GM18867 (cell line): ENCODE measurements at regions not wholly inside any gene's neighbourhood (a gene's known extent, or its start where the extent isn't known, plus 50 kb on each side); places are given as distances from the start of the nearest gene placed in this dataset.

Experiments
- ATAC-seq: cut with Tn5 transposase; IDR thresholded peaks from one replicate; pipeline ENCODE4 v1.9.1; 2021; ENCODE audit warnings: mild to moderate bottlenecking, moderate library complexity; ENCODE audit not compliant: unreplicated experiment

DNA sequence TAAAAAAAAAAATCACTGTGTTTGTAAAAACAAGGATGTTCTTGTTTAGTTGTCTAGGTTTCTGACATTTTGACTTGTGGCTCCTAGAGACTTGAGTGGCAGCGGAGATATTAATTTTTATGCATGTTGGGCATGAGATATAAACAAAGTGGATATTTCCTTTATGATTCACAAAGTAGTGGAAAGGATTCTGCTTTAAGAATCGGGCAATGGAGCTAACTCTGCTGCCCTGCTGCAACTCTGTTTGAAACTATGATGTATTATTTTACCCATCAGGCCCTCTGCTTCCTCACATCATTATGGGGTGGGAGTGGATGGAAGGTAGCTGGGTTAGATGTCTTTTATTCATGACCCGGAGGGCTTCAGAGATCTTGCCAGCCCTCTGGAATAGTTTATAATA lies 94.1 kb upstream of the CD180 start:
- ATAC-seq: no peak

- no peak for ATAC-seq
Measured at GRCh38 chr5:67289763-67290521, 93.3 kb upstream of the CD180 start.

DNA sequence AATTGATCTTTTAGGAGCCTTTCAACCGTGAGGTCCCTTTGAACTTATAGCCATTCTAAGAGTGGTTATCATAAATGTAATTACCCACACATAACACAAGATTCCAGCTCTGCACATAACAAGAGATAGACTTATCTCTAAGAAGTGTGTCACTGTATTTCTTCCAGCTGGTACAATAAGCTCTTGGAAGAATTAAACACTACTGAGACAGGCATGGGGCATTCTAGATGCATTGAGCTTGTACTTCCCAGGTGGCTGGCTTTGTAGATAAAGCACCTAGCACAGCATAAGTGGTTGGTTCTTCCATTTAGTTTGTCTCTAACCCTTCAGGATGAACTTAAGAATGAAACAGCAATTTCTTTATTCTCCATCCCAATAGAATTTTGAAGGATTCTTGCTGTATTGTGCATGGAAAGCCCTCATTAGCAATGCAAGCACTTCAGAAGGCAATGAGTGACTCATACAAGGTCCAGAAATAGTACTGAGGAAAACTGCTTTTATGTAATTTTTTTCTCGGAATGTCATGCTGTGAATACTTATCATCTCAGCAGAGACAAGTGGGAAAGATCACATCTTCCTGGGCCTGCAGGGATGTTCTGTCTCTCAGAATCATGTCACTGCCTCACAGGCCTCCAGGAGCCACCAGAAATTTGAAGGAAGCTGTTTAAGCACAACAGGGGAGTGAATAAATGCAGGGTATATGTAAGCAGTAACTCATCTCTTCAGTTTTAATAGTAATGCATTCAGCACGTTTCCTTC lies 91.1 kb upstream of the CD180 start:
- ATAC-seq: no peak

DNA sequence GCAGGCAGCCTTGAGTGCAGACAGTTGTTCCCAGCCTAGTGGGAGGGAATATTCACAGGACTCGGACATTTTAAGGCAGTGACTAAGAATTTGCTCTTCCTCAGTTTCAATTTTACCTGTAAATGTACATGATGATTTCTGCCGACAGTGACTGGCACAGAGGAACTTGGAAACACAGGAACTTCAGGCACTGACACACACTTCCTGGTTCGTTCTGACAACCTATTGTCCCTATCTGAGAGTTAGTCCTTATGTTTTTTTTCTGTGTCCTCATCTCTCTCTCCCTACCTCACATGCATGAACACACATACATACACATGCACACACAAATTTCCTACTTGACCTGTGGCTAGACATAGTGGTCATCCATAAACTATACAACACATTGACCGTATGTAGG lies 89.4 kb upstream of the CD180 start:
- no peak for ATAC-seq

- ATAC-seq: no peak
Measured at GRCh38 chr5:67283988-67284487, 87.4 kb upstream of the CD180 start.

GRCh38 chr5:67283275-67283987 lies 86.8 kb upstream of the CD180 start:
- ATAC-seq: no peak

- ATAC-seq: no peak
Measured at GRCh38 chr5:67281874-67282273, 85.3 kb upstream of the CD180 start.

DNA sequence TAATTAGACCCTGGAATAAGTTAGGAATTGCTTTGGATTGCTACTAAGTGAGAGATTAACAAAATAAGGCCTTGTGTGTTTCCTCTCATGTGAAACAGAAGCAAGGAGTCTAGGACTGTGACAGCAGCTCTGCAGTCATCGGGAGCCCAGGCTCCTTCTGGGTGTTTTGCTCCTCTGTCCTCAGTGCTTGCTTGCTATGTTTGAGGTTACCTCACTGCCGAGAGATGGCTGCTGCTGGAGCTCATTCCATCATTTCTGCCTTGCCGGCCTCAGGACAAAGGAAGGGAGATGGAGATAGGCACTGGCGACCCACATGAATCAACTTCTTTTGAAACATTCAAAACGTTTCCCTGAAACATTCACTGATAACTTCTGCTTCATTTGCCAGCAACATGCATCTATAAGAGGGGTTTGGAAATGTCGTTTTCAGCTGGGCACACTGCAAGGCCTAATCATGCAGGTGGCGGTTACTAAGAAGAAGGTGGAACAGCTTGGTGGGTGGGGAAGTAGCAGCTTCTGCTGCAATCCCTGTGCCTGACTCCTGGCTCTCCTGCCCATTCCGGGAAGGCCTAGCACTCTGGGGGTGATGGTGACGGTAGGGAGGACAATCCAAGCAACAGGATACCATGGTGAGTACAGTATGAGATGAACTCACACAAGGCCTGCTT lies 77.2 kb upstream of the CD180 start:
- ATAC-seq: no peak

GRCh38 chr5:67272453-67273130 lies 76.0 kb upstream of the CD180 start:
- no peak for ATAC-seq

DNA sequence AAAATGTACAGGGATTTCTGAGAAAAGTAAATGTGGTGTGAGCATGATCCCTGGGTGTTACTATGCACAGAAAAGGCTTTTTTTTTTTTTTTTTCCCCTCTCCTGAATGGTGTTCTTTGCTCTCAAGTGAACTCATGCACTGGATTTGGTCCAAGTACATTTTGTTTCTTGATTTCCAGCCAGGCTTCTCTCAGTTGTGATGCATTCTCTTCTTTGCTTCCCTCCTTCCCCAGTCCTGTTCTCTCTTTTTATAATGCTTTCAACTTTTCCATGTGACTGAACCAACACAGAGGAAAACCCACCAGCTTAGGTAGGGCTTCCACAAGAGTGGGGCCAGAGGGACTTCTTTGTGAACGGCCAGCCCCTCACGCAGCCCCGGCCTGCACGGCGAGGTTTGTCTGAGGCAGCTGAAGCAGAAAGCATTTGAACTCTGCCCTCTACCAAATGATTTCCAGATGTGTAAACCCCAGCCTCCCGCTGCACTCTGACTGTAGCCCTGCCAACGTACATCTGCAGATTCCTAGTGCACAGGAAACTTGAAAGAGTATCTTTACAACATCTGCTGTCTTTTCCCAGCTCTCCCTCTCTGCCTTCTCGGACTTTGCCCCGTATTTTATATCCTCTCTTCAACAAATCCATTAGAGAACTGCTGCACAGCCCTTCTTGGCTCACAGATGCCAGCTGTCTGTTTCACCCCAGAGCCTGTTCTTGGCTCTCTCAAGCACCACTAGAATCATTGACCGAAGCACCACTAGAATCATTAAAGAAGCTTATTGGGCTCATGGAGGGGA lies 71.8 kb upstream of the CD180 start:
- ATAC-seq: no peak

GRCh38 chr5:67267512-67268216 lies 71.1 kb upstream of the CD180 start:
- ATAC-seq: no peak

DNA sequence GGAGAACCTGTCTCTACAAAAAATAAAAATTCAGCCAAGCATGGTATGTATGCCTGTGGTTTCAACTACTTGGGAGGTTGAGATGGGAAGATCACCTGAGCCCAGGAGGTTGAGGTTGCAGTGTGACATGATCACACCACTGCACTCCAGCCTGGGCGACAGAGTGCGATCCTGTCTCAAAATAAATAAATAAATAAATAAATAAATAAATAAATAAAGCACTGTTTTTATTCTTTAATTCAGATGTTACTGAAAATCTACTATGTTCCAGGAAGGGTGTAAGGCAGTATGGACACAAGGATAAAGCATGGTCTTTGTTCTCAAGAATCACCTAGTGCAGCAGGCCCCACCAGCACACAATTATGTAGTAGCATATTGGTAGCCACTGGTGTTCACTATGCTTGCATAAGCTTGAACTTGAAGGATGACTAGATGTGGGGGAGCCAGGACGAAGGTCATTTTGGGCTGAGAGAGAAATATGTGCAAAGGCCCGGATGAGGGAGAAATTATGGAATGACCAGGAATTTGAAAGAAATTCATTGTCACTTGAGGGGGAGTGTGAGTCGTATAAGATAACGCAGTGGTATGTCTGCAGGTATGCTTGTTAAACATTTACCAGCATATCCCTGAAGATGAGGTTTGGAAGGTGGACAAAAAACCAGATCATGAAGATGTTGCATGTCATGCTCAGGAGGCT lies 70.2 kb upstream of the CD180 start:
- ATAC-seq: no peak

GRCh38 chr5:67265951-67266350 lies 69.4 kb upstream of the CD180 start:
- no peak for ATAC-seq

DNA sequence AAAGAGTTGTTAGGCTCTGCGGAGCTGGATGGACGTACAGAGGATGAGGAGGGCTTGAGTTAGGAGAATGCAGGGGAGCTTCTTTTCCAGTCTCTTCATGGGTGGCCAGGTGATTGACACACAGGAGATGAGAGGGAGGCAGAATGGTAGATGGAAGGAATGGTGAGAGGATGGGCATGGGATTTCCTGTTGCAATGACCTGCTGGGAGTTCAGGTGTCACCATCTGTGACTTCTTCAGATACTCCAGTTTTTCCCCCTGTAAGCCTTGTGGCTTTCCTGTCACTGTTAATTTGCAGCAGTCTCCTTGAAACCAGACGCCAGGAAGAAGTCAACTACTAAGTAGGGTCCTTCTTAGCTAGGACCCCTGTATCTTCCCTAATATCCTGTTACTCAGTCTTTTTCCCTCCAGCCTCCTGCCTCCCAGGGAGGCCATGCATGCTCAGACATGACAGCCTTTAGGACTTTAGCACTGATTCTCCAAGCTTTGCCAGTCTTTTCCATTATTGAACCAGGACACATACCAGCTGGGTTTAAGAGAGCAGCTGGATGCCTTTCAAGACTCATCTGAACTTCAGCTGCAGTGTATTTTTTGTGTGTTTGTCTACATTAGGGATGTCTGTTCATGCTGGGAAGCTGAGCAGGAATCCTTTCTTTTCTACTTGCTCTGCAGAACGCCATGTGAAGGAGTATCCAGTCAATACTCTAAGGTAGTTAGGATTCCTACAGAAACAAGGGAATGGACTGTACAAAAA lies 67.2 kb upstream of the CD180 start:
- no peak for ATAC-seq

DNA sequence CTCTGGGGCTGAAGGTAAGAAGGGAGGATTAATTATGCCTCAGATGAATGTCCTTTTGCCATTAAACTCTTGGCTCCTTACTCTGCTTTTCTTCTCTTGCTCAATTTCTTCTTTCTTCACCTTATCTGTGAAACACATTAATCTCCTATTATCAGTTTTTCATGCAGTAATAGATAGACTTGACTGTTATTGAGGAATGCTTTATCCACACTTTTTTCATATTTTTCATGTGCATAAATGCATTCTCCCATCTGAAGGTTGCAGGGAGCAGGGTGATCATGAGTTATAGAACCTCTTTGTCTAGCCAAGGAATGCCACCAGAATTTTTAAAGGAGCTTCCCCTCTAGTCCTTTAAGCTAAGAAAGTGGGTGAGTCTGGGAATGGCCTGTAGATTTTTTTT lies 66.4 kb upstream of the CD180 start:
- ATAC-seq: no peak

GRCh38 chr5:67262206-67262605 lies 65.6 kb upstream of the CD180 start:
- ATAC-seq: no peak

- ATAC-seq: no peak
Measured at GRCh38 chr5:67259548-67260215, 63.1 kb upstream of the CD180 start.
